ENCODE measurements at regions not wholly inside any gene's neighbourhood (a gene's known extent, or its start where the extent isn't known, plus 50 kb on each side); places are given as distances from the start of the nearest gene placed in this dataset.
A peak's percentile ranks its signal among the peaks of the same experiment; 100 is the strongest.

- TF ChIP-seq, protein P1, sequence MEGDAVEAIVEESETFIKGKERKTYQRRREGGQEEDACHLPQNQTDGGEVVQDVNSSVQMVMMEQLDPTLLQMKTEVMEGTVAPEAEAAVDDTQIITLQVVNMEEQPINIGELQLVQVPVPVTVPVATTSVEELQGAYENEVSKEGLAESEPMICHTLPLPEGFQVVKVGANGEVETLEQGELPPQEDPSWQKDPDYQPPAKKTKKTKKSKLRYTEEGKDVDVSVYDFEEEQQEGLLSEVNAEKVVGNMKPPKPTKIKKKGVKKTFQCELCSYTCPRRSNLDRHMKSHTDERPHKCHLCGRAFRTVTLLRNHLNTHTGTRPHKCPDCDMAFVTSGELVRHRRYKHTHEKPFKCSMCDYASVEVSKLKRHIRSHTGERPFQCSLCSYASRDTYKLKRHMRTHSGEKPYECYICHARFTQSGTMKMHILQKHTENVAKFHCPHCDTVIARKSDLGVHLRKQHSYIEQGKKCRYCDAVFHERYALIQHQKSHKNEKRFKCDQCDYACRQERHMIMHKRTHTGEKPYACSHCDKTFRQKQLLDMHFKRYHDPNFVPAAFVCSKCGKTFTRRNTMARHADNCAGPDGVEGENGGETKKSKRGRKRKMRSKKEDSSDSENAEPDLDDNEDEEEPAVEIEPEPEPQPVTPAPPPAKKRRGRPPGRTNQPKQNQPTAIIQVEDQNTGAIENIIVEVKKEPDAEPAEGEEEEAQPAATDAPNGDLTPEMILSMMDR (IDR thresholded peaks at IDR 0.05), result no peak
- TF ChIP-seq POLR2AphosphoS5 (IDR thresholded peaks at IDR 0.05) (peak in 1 of 3 donors; percentile 18), POLR2A (IDR thresholded peaks at IDR 0.05) (no peak)
Measured at GRCh38 chr2:102082571-102083392, 59.8 kb upstream of the IL1R1 start.
